Stimulated activated CD4-positive, alpha-beta T cell treated with anti-CD3 and anti-CD28 coated beads, Interleukin-1b, Interleukin-23, amount 100 ng/mL, for 4 hours (primary cell): ENCODE measurements at regions not wholly inside any gene's neighbourhood (a gene's known extent, or its start where the extent isn't known, plus 50 kb on each side); places are given as distances from the start of the nearest gene placed in this dataset.
"Not testable (repeated sequence)": the region's sequence is repeated elsewhere in the genome, so short reads cannot be mapped to it uniquely, and the experiment has no call there.

Experiments used
- DNase-seq, 2 donors: peaks; one replicate each; pipeline ENCODE4 v3.0.0-alpha.2; 2020; ENCODE audit warnings: low read depth in 2 of 2

- DNase-seq: no peak
Measured at GRCh38 chr2:144126302-144126701, 393.6 kb downstream of the ZEB2 start.

- no peak for DNase-seq
Measured at GRCh38 chr2:144125751-144126150, 394.2 kb downstream of the ZEB2 start.

- DNase-seq: no peak
Measured at GRCh38 chr2:144124882-144125281, 395.0 kb downstream of the ZEB2 start.

- no peak for DNase-seq
Measured at GRCh38 chr2:144120487-144120886, 399.4 kb downstream of the ZEB2 start.

GRCh38 chr2:144117086-144117485 lies 402.8 kb downstream of the ZEB2 start:
- no peak for DNase-seq

- no peak for DNase-seq
Measured at GRCh38 chr2:144115739-144116291, 404.1 kb downstream of the ZEB2 start.

GRCh38 chr2:144114760-144115159 lies 405.2 kb downstream of the ZEB2 start:
- no peak for DNase-seq

- DNase-seq: no peak
Measured at GRCh38 chr2:144111437-144111836, 408.5 kb downstream of the ZEB2 start.

GRCh38 chr2:144106104-144106503 lies 413.8 kb downstream of the ZEB2 start:
- DNase-seq: not testable (repeated sequence)

- DNase-seq: no peak
Measured at GRCh38 chr2:144102386-144102785, 417.5 kb downstream of the ZEB2 start.

GRCh38 chr2:144099780-144100377 lies 420.0 kb downstream of the ZEB2 start:
- no peak for DNase-seq

- DNase-seq: no peak
Measured at GRCh38 chr2:144099340-144099739, 420.6 kb downstream of the ZEB2 start.

GRCh38 chr2:144097440-144098225 lies 422.3 kb downstream of the ZEB2 start:
- DNase-seq: no peak

GRCh38 chr2:144096531-144096930 lies 423.4 kb downstream of the ZEB2 start:
- DNase-seq: no peak

- DNase-seq: no peak
Measured at GRCh38 chr2:144094408-144095151, 425.3 kb downstream of the ZEB2 start.

GRCh38 chr2:144091622-144092021 lies 428.3 kb downstream of the ZEB2 start:
- no peak for DNase-seq

GRCh38 chr2:144088863-144089262 lies 431.1 kb downstream of the ZEB2 start:
- DNase-seq: no peak

- DNase-seq: no peak
Measured at GRCh38 chr2:144086965-144087364, 433.0 kb downstream of the ZEB2 start.

GRCh38 chr2:144085016-144085415 lies 434.9 kb downstream of the ZEB2 start:
- no peak for DNase-seq

- DNase-seq: no peak
Measured at GRCh38 chr2:144084114-144084661, 435.7 kb downstream of the ZEB2 start.

GRCh38 chr2:144083211-144083610 lies 436.7 kb downstream of the ZEB2 start:
- no peak for DNase-seq

GRCh38 chr2:144082777-144083176 lies 437.1 kb downstream of the ZEB2 start:
- no peak for DNase-seq
